HG03521 (cell line): ENCODE measurements at regions not wholly inside any gene's neighbourhood (a gene's known extent, or its start where the extent isn't known, plus 50 kb on each side); places are given as distances from the start of the nearest gene placed in this dataset.

Source experiments
- ATAC-seq: cut with Tn5 transposase; IDR thresholded peaks from one replicate; pipeline ENCODE4 v1.9.1; 2021; ENCODE audit warnings: mild to moderate bottlenecking, moderate library complexity; ENCODE audit not compliant: unreplicated experiment

- ATAC-seq, result no peak
These were observed 93.0 kb upstream of the ARGLU1 start for GRCh38 chr13:106660746-106661625.

- no peak for ATAC-seq
These were observed 89.2 kb upstream of the ARGLU1 start for GRCh38 chr13:106657104-106657503.

- no peak for ATAC-seq
These were observed 88.2 kb upstream of the ARGLU1 start for GRCh38 chr13:106656186-106656585.

GRCh38 chr13:106651442-106651841 lies 83.5 kb upstream of the ARGLU1 start:
- ATAC-seq, result no peak

- ATAC-seq, result no peak
These were observed 82.8 kb upstream of the ARGLU1 start for GRCh38 chr13:106650690-106651205.

GRCh38 chr13:106649495-106649894 lies 81.6 kb upstream of the ARGLU1 start:
- no peak for ATAC-seq

- no peak for ATAC-seq
These were observed 72.6 kb upstream of the ARGLU1 start for GRCh38 chr13:106640515-106640914.

- no peak for ATAC-seq
These were observed 69.6 kb upstream of the ARGLU1 start for GRCh38 chr13:106637519-106637918.

- ATAC-seq, result no peak
These were observed 68.6 kb upstream of the ARGLU1 start for GRCh38 chr13:106636492-106636891.

- ATAC-seq, result no peak
These were observed 67.7 kb upstream of the ARGLU1 start for GRCh38 chr13:106635616-106636015.

- no peak for ATAC-seq
These were observed 65.4 kb upstream of the ARGLU1 start for GRCh38 chr13:106633321-106633720.

GRCh38 chr13:106630650-106631049 lies 62.7 kb upstream of the ARGLU1 start:
- no peak for ATAC-seq

GRCh38 chr13:106630162-106630561 lies 62.2 kb upstream of the ARGLU1 start:
- ATAC-seq, result no peak

GRCh38 chr13:106628936-106629659 lies 61.2 kb upstream of the ARGLU1 start:
- no peak for ATAC-seq

- no peak for ATAC-seq
These were observed 58.5 kb upstream of the ARGLU1 start for GRCh38 chr13:106626473-106626872.

- ATAC-seq, result no peak
These were observed 57.6 kb upstream of the ARGLU1 start for GRCh38 chr13:106625578-106625977.

GRCh38 chr13:106623799-106624460 lies 56.0 kb upstream of the ARGLU1 start:
- ATAC-seq, result no peak

- ATAC-seq, result no peak
These were observed 53.9 kb upstream of the ARGLU1 start for GRCh38 chr13:106621833-106622232.

- ATAC-seq, result peak; percentile 87
These were observed 52.0 kb upstream of the ARGLU1 start for GRCh38 chr13:106619688-106620555.
